Loucy (cell line): ENCODE measurements at regions not wholly inside any gene's neighbourhood (a gene's known extent, or its start where the extent isn't known, plus 50 kb on each side); places are given as distances from the start of the nearest gene placed in this dataset.

Source experiments
- H2AFZ ChIP-seq: fragments of 200-600 bp; sonication (generic); 2 replicates; pipeline ENCODE4 v1.6.0; 2016; ENCODE audit warnings: antibody characterized with exemption, mild to moderate bottlenecking, low read length, moderate library complexity
- H3F3A ChIP-seq: fragments of 200-600 bp; 2 replicates; pipeline ENCODE4 v1.6.0; 2016; ENCODE audit warnings: antibody characterized with exemption, low read depth, mild to moderate bottlenecking
- H3K27me3 ChIP-seq: fragments of 200-600 bp; sonication (generic); 2 replicates; pipeline ENCODE4 v1.6.1; 2014; ENCODE audit warnings: low read length, mild to moderate bottlenecking; ENCODE audit not compliant: insufficient read depth, poor library complexity, severe bottlenecking
- H3K36me3 ChIP-seq: fragments of 200-600 bp; sonication (generic); 2 replicates; pipeline ENCODE4 v1.6.1; 2016; ENCODE audit warnings: low read length; ENCODE audit not compliant: insufficient read depth
- H3K4me1 ChIP-seq: fragments of 200-600 bp; sonication (generic); 2 replicates; pipeline ENCODE4 v1.5.1; 2014; ENCODE audit warnings: low read length, mild to moderate bottlenecking; ENCODE audit not compliant: insufficient read depth, poor library complexity, severe bottlenecking
- H3K4me2 ChIP-seq: fragments of 200-600 bp; sonication (generic); 2 replicates; pipeline ENCODE4 v1.6.0; 2014; ENCODE audit warnings: antibody characterized with exemption, low read length, low read depth, mild to moderate bottlenecking; ENCODE audit not compliant: poor library complexity, severe bottlenecking
- H3K4me3 ChIP-seq: fragments of 200-600 bp; sonication (generic); 2 replicates; pipeline ENCODE4 v1.5.1; 2014; ENCODE audit warnings: low read length, mild to moderate bottlenecking, mixed read lengths; ENCODE audit not compliant: poor library complexity, severe bottlenecking
- H3K79me2 ChIP-seq: fragments of 200-600 bp; sonication (generic); 2 replicates; pipeline ENCODE4 v1.6.1; 2014; ENCODE audit warnings: low read length; ENCODE audit not compliant: insufficient read depth
- H3K9ac ChIP-seq: fragments of 200-600 bp; sonication (generic); 2 replicates; pipeline ENCODE4 v1.6.0; 2014; ENCODE audit warnings: mild to moderate bottlenecking, low read depth, low read length, moderate library complexity; ENCODE audit not compliant: poor library complexity, severe bottlenecking
- H3K9me2 ChIP-seq: fragments of 200-600 bp; sonication (generic); replicated peaks from 2 replicates; pipeline ENCODE4 v1.6.1; 2016; ENCODE audit warnings: low read depth, low read length, mixed read lengths
- H3K9me3 ChIP-seq: fragments of 200-600 bp; sonication (generic); 2 replicates; pipeline ENCODE4 v1.6.1; 2014; ENCODE audit warnings: mild to moderate bottlenecking, antibody characterized with exemption, low read length, low read depth; ENCODE audit not compliant: insufficient read depth
- H4K20me1 ChIP-seq: fragments of 200-600 bp; sonication (generic); 2 replicates; pipeline ENCODE4 v1.6.0; 2014; ENCODE audit warnings: antibody characterized with exemption, low read length, mild to moderate bottlenecking; ENCODE audit not compliant: insufficient read depth, poor library complexity, severe bottlenecking
- EZH2phosphoT487 ChIP-seq: fragments of 200-600 bp; IDR thresholded peaks from 2 replicates; pipeline ENCODE4 v1.6.1; 2018; ENCODE audit warnings: antibody characterized with exemption, mild to moderate bottlenecking, moderate library complexity, borderline replicate concordance
- TF ChIP-seq, protein P1 (sequence below): fragments of 200-600 bp; sonication (generic); conservative IDR thresholded peaks from 2 replicates; pipeline ENCODE4 v1.5.1; 2014; ENCODE audit warnings: mild to moderate bottlenecking, antibody characterized with exemption, low read length

- Histone ChIP-seq H3K4me3 (no peak overlapping the region), H4K20me1 (no peaks in the 10 kb centered on the region), H3K9me2 (peaks cover 4% of the 10 kb centered on the region; the same call in 1 of the 2 replicates), H3K79me2 (no peaks in the 10 kb centered on the region), H3K9ac (no peak overlapping the region), H3K27me3 (no peaks in the 10 kb centered on the region), H3K4me2 (no peak overlapping the region), H3K36me3 (no peaks in the 10 kb centered on the region), H3K4me1 (no peaks in the 10 kb centered on the region), H2AFZ (no peak overlapping the region), H3F3A (no peaks in the 10 kb centered on the region), H3K9me3 (no peaks in the 10 kb centered on the region)
- no peak for TF ChIP-seq EZH2phosphoT487
- TF ChIP-seq, protein P1, sequence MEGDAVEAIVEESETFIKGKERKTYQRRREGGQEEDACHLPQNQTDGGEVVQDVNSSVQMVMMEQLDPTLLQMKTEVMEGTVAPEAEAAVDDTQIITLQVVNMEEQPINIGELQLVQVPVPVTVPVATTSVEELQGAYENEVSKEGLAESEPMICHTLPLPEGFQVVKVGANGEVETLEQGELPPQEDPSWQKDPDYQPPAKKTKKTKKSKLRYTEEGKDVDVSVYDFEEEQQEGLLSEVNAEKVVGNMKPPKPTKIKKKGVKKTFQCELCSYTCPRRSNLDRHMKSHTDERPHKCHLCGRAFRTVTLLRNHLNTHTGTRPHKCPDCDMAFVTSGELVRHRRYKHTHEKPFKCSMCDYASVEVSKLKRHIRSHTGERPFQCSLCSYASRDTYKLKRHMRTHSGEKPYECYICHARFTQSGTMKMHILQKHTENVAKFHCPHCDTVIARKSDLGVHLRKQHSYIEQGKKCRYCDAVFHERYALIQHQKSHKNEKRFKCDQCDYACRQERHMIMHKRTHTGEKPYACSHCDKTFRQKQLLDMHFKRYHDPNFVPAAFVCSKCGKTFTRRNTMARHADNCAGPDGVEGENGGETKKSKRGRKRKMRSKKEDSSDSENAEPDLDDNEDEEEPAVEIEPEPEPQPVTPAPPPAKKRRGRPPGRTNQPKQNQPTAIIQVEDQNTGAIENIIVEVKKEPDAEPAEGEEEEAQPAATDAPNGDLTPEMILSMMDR, result no peak
Observed at GRCh38 chr4:156128616-156129015, 174.9 kb upstream of the CTSO start.

- no peaks in the 10 kb centered on the region for H3K79me2 ChIP-seq
- no peaks in the 10 kb centered on the region for H3F3A ChIP-seq
- no peak overlapping the region for H2AFZ ChIP-seq
- H3K4me3 ChIP-seq, result no peak overlapping the region
- no peaks in the 10 kb centered on the region for H4K20me1 ChIP-seq
- TF ChIP-seq, protein P1, result no peak
- TF ChIP-seq EZH2phosphoT487, result no peak
- no peaks in the 10 kb centered on the region for H3K9me3 ChIP-seq
- no peaks in the 10 kb centered on the region for H3K36me3 ChIP-seq
- H3K27me3 ChIP-seq, result no peaks in the 10 kb centered on the region
- no peaks in the 10 kb centered on the region for H3K9me2 ChIP-seq
- no peak overlapping the region for H3K9ac ChIP-seq
- no peak overlapping the region for H3K4me2 ChIP-seq
- H3K4me1 ChIP-seq, result no peaks in the 10 kb centered on the region
Observed at GRCh38 chr4:156118507-156119220, 165.0 kb upstream of the CTSO start.

GRCh38 chr4:156117743-156118142 lies 164.1 kb upstream of the CTSO start:
- no peak for TF ChIP-seq EZH2phosphoT487
- TF ChIP-seq, protein P1, result no peak
- H3K4me1 ChIP-seq, result no peaks in the 10 kb centered on the region

More at GRCh38 chr4:156117743-156118142, 164.1 kb upstream of the CTSO start:
- Histone ChIP-seq H3K9me3 (no peaks in the 10 kb centered on the region), H3K27me3 (no peaks in the 10 kb centered on the region), H3K9me2 (no peaks in the 10 kb centered on the region), H2AFZ (no peak overlapping the region), H4K20me1 (no peaks in the 10 kb centered on the region), H3K36me3 (no peaks in the 10 kb centered on the region), H3F3A (no peaks in the 10 kb centered on the region), H3K4me3 (no peak overlapping the region), H3K9ac (no peak overlapping the region), H3K79me2 (no peaks in the 10 kb centered on the region), H3K4me2 (no peak overlapping the region)
